IMR-90 (cell line): ENCODE measurements at regions not wholly inside any gene's neighbourhood (a gene's known extent, or its start where the extent isn't known, plus 50 kb on each side); places are given as distances from the start of the nearest gene placed in this dataset.

ENCODE experiments used
- ATAC-seq: fragments of 200-7000 bp; cut with Tn5 transposase; 2 replicates; pipeline ENCODE4 v1.9.1; 2020; ENCODE audit warnings: low read depth, mild to moderate bottlenecking, moderate library complexity
- BruUV-seq: library from RNA; stranded (reverse); fragments of 400-500 nt; replicated peaks from 2 replicates; lab custom pipeline; 2021; lab: Mats Ljungman, UMichigan
- CTCF ChIA-PET: fragments of 300-600 bp; formaldehyde crosslinking; extraction: SDS; loops from one replicate; lab custom pipeline; 2021; ENCODE audit warnings: antibody characterized with exemption; lab: Yijun Ruan, JAX
- POLR2A ChIA-PET: fragments of 300-600 bp; sonication (Branson Sonifier 250); formaldehyde crosslinking; loops from one replicate; lab custom pipeline; 2022; ENCODE audit warnings: antibody characterized with exemption; ENCODE audit not compliant: unreplicated experiment; lab: Charles Lee
- DNase-seq: peaks from one replicate; pipeline ENCODE4 v3.0.0; 2013
- H2AFZ ChIP-seq: replicated peaks from 2 replicates; pipeline ENCODE3; 2013; ENCODE audit warnings: low read length, mild to moderate bottlenecking; ENCODE audit not compliant: poor library complexity
- H2AK5ac ChIP-seq: 2 replicates; pipeline ENCODE4 v1.6.1; 2013; ENCODE audit warnings: low read depth, low read length, inconsistent platforms
- H2AK9ac ChIP-seq: replicated peaks from 2 replicates; pipeline ENCODE3; 2013; ENCODE audit warnings: mild to moderate bottlenecking, low read depth, low read length, moderate library complexity; ENCODE audit not compliant: poor library complexity
- H2BK120ac ChIP-seq: 2 replicates; pipeline ENCODE4 v1.6.1; 2013; ENCODE audit warnings: low read depth, low read length, inconsistent platforms
- H2BK15ac ChIP-seq: 3 replicates; pipeline ENCODE4 v1.6.1; 2013; ENCODE audit warnings: low read depth, low read length, inconsistent platforms
- H2BK20ac ChIP-seq: 2 replicates; pipeline ENCODE4 v1.6.1; 2013; ENCODE audit warnings: low read depth, mild to moderate bottlenecking, inconsistent platforms, low read length, moderate library complexity
- H2BK5ac ChIP-seq: 2 replicates; pipeline ENCODE4 v1.6.1; 2013; ENCODE audit warnings: mild to moderate bottlenecking, low read depth, low read length, inconsistent platforms; ENCODE audit not compliant: poor library complexity, severe bottlenecking
- H3K14ac ChIP-seq: replicated peaks from 2 replicates; pipeline ENCODE4 v1.6.1; 2013; ENCODE audit warnings: low read depth, low read length, inconsistent platforms
- H3K18ac ChIP-seq: 2 replicates; pipeline ENCODE4 v1.6.1; 2013; ENCODE audit warnings: low read depth, low read length, control low read depth
- H3K23ac ChIP-seq: 2 replicates; pipeline ENCODE4 v1.6.1; 2013; ENCODE audit warnings: low read depth, low read length, inconsistent platforms
- H3K27ac ChIP-seq: 2 replicates; pipeline ENCODE4 v1.5.1; 2013; ENCODE audit warnings: mild to moderate bottlenecking, control low read depth, low read length; ENCODE audit not compliant: insufficient read depth
- H3K27me3 ChIP-seq: 2 replicates; pipeline ENCODE4 v1.6.1; 2013; ENCODE audit warnings: low read length; ENCODE audit not compliant: control insufficient read depth, insufficient read depth
- H3K36me3 ChIP-seq: 2 replicates; pipeline ENCODE4 v1.6.1; 2013; ENCODE audit warnings: low read length, mixed read lengths; ENCODE audit not compliant: control insufficient read depth, insufficient read depth
- H3K4ac ChIP-seq: 2 replicates; pipeline ENCODE4 v1.6.1; 2013; ENCODE audit warnings: low read depth, low read length, inconsistent platforms
- H3K4me1 ChIP-seq: 2 replicates; pipeline ENCODE4 v1.6.1; 2013; ENCODE audit warnings: low read length, mixed read lengths; ENCODE audit not compliant: control insufficient read depth, insufficient read depth
- H3K4me2 ChIP-seq: 2 replicates; pipeline ENCODE4 v1.6.1; 2013; ENCODE audit warnings: low read depth, mild to moderate bottlenecking, control low read depth, low read length, moderate library complexity
- H3K4me3 ChIP-seq: 2 replicates; pipeline ENCODE4 v1.5.1; 2013; ENCODE audit warnings: low read depth, mild to moderate bottlenecking, control low read depth, low read length, moderate library complexity; ENCODE audit not compliant: insufficient read depth
- H3K56ac ChIP-seq: 2 replicates; pipeline ENCODE4 v1.6.1; 2013; ENCODE audit warnings: low read length, inconsistent platforms; ENCODE audit not compliant: insufficient read depth; ENCODE audit errors: extremely low read depth
- H3K79me1 ChIP-seq, 2 experiments: 2 replicates each; pipeline ENCODE4 v1.6.1; 2013; ENCODE audit warnings: low read length in 2 of 2, inconsistent platforms in 1 of 2, low read depth in 1 of 2
- H3K9ac ChIP-seq: 2 replicates; pipeline ENCODE4 v1.6.1; 2013; ENCODE audit warnings: low read depth, low read length, control low read depth
- H3K9me1 ChIP-seq: 2 replicates; pipeline ENCODE4 v1.6.1; 2013; ENCODE audit warnings: low read length, inconsistent platforms; ENCODE audit not compliant: insufficient read depth
- H3K9me3 ChIP-seq: 2 replicates; pipeline ENCODE4 v1.6.1; 2013; ENCODE audit warnings: low read length; ENCODE audit not compliant: control insufficient read depth, insufficient read depth
- H4K20me1 ChIP-seq: 2 replicates; pipeline ENCODE4 v1.6.1; 2013; ENCODE audit warnings: low read length, inconsistent platforms; ENCODE audit not compliant: insufficient read depth
- H4K5ac ChIP-seq: 2 replicates; pipeline ENCODE4 v1.6.1; 2013; ENCODE audit warnings: mild to moderate bottlenecking, low read depth, low read length, control low read depth
- H4K8ac ChIP-seq, 2 experiments: 2 replicates each; pipeline ENCODE4 v1.6.1; 2013; ENCODE audit warnings: low read depth in 2 of 2, low read length in 2 of 2, control low read depth in 1 of 2, inconsistent platforms in 1 of 2
- H4K91ac ChIP-seq: 2 replicates; pipeline ENCODE4 v1.6.1; 2013; ENCODE audit warnings: low read depth, low read length, inconsistent platforms; ENCODE audit not compliant: insufficient read depth
- CEBPB ChIP-seq: IDR thresholded peaks from 2 replicates; pipeline ENCODE4 v1.6.1; 2012; ENCODE audit warnings: low read depth, low read length, improper control_type of control experiment
- FOS ChIP-seq: fragments of 150-350 bp; IDR thresholded peaks from 2 replicates; pipeline ENCODE4 v1.6.1; 2016; ENCODE audit warnings: low read depth, low read length
- MAZ ChIP-seq: IDR thresholded peaks from 2 replicates; pipeline ENCODE4 v1.6.1; 2012; ENCODE audit warnings: low read depth, mild to moderate bottlenecking, low read length, improper control_type of control experiment, moderate library complexity, borderline replicate concordance
- MXI1 ChIP-seq: IDR thresholded peaks from 2 replicates; pipeline ENCODE4 v1.6.1; 2012; ENCODE audit warnings: low read depth, mild to moderate bottlenecking, low read length, moderate library complexity, borderline replicate concordance
- NFE2L2 ChIP-seq: fragments of 150-350 bp; IDR thresholded peaks from 2 replicates; pipeline ENCODE4 v1.6.1; 2016; ENCODE audit warnings: low read depth, mild to moderate bottlenecking, low read length
- POLR2A ChIP-seq: IDR thresholded peaks from 2 replicates; pipeline ENCODE4 v1.6.1; 2012; ENCODE audit warnings: mild to moderate bottlenecking, low read depth, low read length
- RAD21 ChIP-seq: IDR thresholded peaks from 2 replicates; pipeline ENCODE4 v1.6.1; 2012; ENCODE audit warnings: low read length, improper control_type of control experiment
- WGBS, 2 experiments: methylation state at CpG; one replicate each; pipeline versions ENCODE4 v1.1.5 to v1.1.7; 2013; ENCODE audit warnings: missing lambda C conversion rate in 2 of 2; ENCODE audit not compliant: insufficient read length in 1 of 2; ENCODE audit errors: extremely low coverage in 2 of 2; 5-methylcytosine and 5-hydroxymethylcytosine counted together
- dilution Hi-C: fragments of 300-500 bp; cut with HindIII; formaldehyde crosslinking; loops from one replicate; pipeline ENCODE4 v1.14.3; 2018; ENCODE audit warnings: low sequenced_read_pairs; ENCODE audit not compliant: unreplicated experiment
- in situ Hi-C: fragments of 300-500 bp; cut with MboI; formaldehyde crosslinking; loops from 3 replicates; pipeline ENCODE4 v1.14.3; 2019; ENCODE audit warnings: low sequenced_read_pairs, inconsistent platforms, mixed read lengths
- intact Hi-C: fragments of 100-400 bp; cut with micrococcal nuclease; formaldehyde crosslinking; loops from 2 replicates; pipeline ENCODE4 v1.10.0; 2022
- TF ChIP-seq, protein P1 (sequence below): fragments of 150-350 bp; IDR thresholded peaks from 2 replicates; pipeline ENCODE4 v1.6.1; 2016; ENCODE audit warnings: low read depth, mild to moderate bottlenecking, low read length, moderate library complexity, borderline replicate concordance
- TF ChIP-seq, protein P2 (sequence below): conservative IDR thresholded peaks from 2 replicates; pipeline ENCODE4 v1.5.1; 2012; ENCODE audit warnings: mild to moderate bottlenecking, low read depth, low read length, improper control_type of control experiment

DNA sequence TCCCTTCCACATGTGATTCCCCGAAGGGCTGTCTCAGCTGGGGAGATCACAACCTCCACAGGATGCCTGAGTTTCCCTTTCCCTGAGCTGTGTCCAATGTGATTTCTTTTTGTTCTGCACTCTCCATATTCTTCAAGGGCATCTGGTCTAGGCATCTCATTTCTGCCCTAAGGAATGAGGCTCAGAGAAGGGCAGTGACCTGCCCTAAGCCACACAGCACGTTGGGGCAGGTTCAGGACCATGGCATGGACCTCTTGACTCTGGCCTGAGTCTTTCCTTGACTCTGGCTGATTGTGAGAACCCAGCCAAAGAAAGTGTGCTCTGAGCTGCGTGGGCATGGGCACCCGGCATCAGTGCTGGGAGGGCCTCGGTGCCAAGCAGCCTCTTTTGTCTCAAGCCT is 590.3 kb downstream of the PTPRU start:
- Histone ChIP-seq H3K56ac (no peak overlapping the region), H2BK120ac (no peak overlapping the region), H3K4me2 (no peak overlapping the region), H2BK20ac (no peak overlapping the region), H2AFZ (no peak overlapping the region), H4K5ac (no peak overlapping the region), H2AK5ac (no peak overlapping the region), H2AK9ac (no peak overlapping the region), H3K9ac (no peak overlapping the region), H4K91ac (no peak overlapping the region), H4K20me1 (no peaks in the 10 kb centered on the region; the same call in 1 of the 2 replicates), H4K8ac (no peak overlapping the region), H3K4me3 (no peak overlapping the region), H3K18ac (no peak overlapping the region), H3K36me3 (no peaks in the 10 kb centered on the region), H3K79me1 (no peaks in the 10 kb centered on the region), H3K27me3 (no peaks in the 10 kb centered on the region; the same call in 1 of the 2 replicates), H3K4me1 (no peaks in the 10 kb centered on the region), H3K23ac (no peak overlapping the region), H3K14ac (no peak overlapping the region), H3K9me3 (no peaks in the 10 kb centered on the region), H3K27ac (no peak overlapping the region), H2BK15ac (no peak overlapping the region), H3K9me1 (no peaks in the 10 kb centered on the region), H3K4ac (no peak overlapping the region), H2BK5ac (no peak overlapping the region)
- POLR2A ChIA-PET: no interaction called here
- TF ChIP-seq CEBPB (no peak), MXI1 (no peak), NFE2L2 (no peak), FOS (no peak), RAD21 (no peak), MAZ (no peak), POLR2A (no peak)
- TF ChIP-seq, protein P1, sequence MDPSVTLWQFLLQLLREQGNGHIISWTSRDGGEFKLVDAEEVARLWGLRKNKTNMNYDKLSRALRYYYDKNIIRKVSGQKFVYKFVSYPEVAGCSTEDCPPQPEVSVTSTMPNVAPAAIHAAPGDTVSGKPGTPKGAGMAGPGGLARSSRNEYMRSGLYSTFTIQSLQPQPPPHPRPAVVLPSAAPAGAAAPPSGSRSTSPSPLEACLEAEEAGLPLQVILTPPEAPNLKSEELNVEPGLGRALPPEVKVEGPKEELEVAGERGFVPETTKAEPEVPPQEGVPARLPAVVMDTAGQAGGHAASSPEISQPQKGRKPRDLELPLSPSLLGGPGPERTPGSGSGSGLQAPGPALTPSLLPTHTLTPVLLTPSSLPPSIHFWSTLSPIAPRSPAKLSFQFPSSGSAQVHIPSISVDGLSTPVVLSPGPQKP: no peak
- TF ChIP-seq, protein P2, sequence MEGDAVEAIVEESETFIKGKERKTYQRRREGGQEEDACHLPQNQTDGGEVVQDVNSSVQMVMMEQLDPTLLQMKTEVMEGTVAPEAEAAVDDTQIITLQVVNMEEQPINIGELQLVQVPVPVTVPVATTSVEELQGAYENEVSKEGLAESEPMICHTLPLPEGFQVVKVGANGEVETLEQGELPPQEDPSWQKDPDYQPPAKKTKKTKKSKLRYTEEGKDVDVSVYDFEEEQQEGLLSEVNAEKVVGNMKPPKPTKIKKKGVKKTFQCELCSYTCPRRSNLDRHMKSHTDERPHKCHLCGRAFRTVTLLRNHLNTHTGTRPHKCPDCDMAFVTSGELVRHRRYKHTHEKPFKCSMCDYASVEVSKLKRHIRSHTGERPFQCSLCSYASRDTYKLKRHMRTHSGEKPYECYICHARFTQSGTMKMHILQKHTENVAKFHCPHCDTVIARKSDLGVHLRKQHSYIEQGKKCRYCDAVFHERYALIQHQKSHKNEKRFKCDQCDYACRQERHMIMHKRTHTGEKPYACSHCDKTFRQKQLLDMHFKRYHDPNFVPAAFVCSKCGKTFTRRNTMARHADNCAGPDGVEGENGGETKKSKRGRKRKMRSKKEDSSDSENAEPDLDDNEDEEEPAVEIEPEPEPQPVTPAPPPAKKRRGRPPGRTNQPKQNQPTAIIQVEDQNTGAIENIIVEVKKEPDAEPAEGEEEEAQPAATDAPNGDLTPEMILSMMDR: no peak
- no TSS peak for BruUV-seq
- DNase-seq: no peak
- CTCF ChIA-PET: no interaction called here
- dilution Hi-C loops (no loop called here), in situ Hi-C loops (no loop called here), intact Hi-C loops (no loop called here)
- ATAC-seq: no peak
- no CpG with 5 or more reads among the region's 5 CpGs for WGBS, 2 experiments
